Calu3 (cell line): ENCODE measurements at regions not wholly inside any gene's neighbourhood (a gene's known extent, or its start where the extent isn't known, plus 50 kb on each side); places are given as distances from the start of the nearest gene placed in this dataset.

ENCODE experiments used
- BruUV-seq: library from RNA; stranded (reverse); fragments of 400-500 nt; replicated peaks from 2 replicates; lab custom pipeline; 2021; lab: Mats Ljungman, UMichigan
- CTCF ChIA-PET: fragments of 300-600 bp; sonication (Branson Sonifier 250); formaldehyde crosslinking; loops from one replicate; lab custom pipeline; 2022; ENCODE audit warnings: antibody characterized with exemption; lab: Charles Lee
- DNase-seq: peaks from one replicate; pipeline ENCODE4 v3.0.0; 2022
- H3K27ac Mint-ChIP-seq: one replicate; pipeline ENCODE4 v1.8.0; 2022; ENCODE audit warnings: mixed read lengths; ENCODE audit not compliant: unreplicated experiment
- H3K27me3 Mint-ChIP-seq: one replicate; pipeline ENCODE4 v1.8.0; 2022; ENCODE audit warnings: mixed read lengths; ENCODE audit not compliant: unreplicated experiment
- H3K36me3 Mint-ChIP-seq: one replicate; pipeline ENCODE4 v1.8.0; 2022; ENCODE audit warnings: mild to moderate bottlenecking, moderate library complexity, mixed read lengths; ENCODE audit not compliant: insufficient read depth, unreplicated experiment
- H3K4me1 Mint-ChIP-seq: one replicate; pipeline ENCODE4 v1.8.0; 2022; ENCODE audit warnings: mild to moderate bottlenecking, low read depth, mixed read lengths; ENCODE audit not compliant: unreplicated experiment
- H3K4me3 Mint-ChIP-seq: one replicate; pipeline ENCODE4 v1.8.0; 2022; ENCODE audit warnings: mild to moderate bottlenecking, low read depth, moderate library complexity, mixed read lengths; ENCODE audit not compliant: unreplicated experiment
- H3K9me3 Mint-ChIP-seq: one replicate; pipeline ENCODE4 v1.8.0; 2022; ENCODE audit warnings: low read depth, mixed read lengths; ENCODE audit not compliant: unreplicated experiment
- CTCF ChIP-seq: fragments of 200-600 bp; IDR thresholded peaks from one replicate; pipeline ENCODE4 v1.8.0; 2022; ENCODE audit warnings: antibody characterized with exemption; ENCODE audit not compliant: unreplicated experiment
- intact Hi-C: fragments of 100-400 bp; cut with micrococcal nuclease; formaldehyde crosslinking; loops from one replicate; pipeline ENCODE4 v1.10.0; 2022; ENCODE audit not compliant: unreplicated experiment

GRCh38 chr16:76906552-76906951 is 284.4 kb upstream of the MON1B start:
- peaks cover 14% of the 10 kb centered on the region for H3K4me1 Mint-ChIP-seq
- H3K36me3 Mint-ChIP-seq, result no peaks in the 10 kb centered on the region
- TF ChIP-seq CTCF, result no peak
- no peak overlapping the region for H3K4me3 Mint-ChIP-seq
- intact Hi-C loops, result loop anchor here (5.0 kb wide), 1 partner anchor 66 kb away; no protein-coding TSS in a partner anchor
- BruUV-seq, result no TSS peak
- no peak for DNase-seq
- H3K27me3 Mint-ChIP-seq, result no peaks in the 10 kb centered on the region
- CTCF ChIA-PET, result no interaction called here
- H3K9me3 Mint-ChIP-seq, result no peaks in the 10 kb centered on the region
- no peak overlapping the region for H3K27ac Mint-ChIP-seq

DNA sequence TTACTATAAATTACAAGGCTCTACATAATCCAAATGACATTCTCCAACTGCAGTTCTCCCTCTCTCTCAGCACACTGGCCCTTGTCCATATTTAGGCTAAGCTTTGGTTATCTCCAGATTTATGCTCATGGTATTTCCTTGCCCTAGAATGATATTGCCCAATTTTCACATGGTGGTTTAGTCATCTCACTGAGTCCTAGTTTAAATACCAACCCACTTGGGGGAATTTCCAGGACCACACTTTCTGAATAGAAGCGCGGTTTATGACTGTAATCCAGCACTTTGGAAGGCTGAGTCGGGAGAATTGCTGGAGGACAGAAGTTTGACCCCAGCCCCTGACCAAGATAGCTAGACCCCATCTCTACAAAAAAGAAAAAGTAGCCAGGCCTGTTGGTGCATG is 280.1 kb upstream of the MON1B start:
- Mint-ChIP-seq H3K4me3 (no peak overlapping the region), H3K4me1 (peaks cover 8% of the 10 kb centered on the region), H3K27me3 (no peaks in the 10 kb centered on the region), H3K27ac (no peak overlapping the region), H3K9me3 (no peaks in the 10 kb centered on the region), H3K36me3 (no peaks in the 10 kb centered on the region)
- intact Hi-C loops, result no loop called here
- DNase-seq, result no peak
- CTCF ChIA-PET, result interaction anchor here (0.9 to 1.4 kb wide), 2 partner anchors 11 to 1068 kb away, joined by 3 to 8 read pairs; no protein-coding TSS in a partner anchor
- BruUV-seq, result no TSS peak
- no peak for TF ChIP-seq CTCF

GRCh38 chr16:76913046-76913445 is 277.9 kb upstream of the MON1B start:
- no TSS peak for BruUV-seq
- CTCF ChIA-PET, result no interaction called here
- no peaks in the 10 kb centered on the region for H3K27me3 Mint-ChIP-seq

GRCh38 chr16:76926042-76926441 is 264.9 kb upstream of the MON1B start:
- BruUV-seq, result no TSS peak
- H3K4me1 Mint-ChIP-seq, result no peaks in the 10 kb centered on the region
- DNase-seq, result no peak
- H3K9me3 Mint-ChIP-seq, result peaks cover 2% of the 10 kb centered on the region
- CTCF ChIA-PET, result interaction anchor here (0.6 kb wide), 1 partner anchor 656 kb away, joined by 5 read pairs; no protein-coding TSS in a partner anchor
- no peak overlapping the region for H3K27ac Mint-ChIP-seq
- no peaks in the 10 kb centered on the region for H3K36me3 Mint-ChIP-seq
- intact Hi-C loops, result no loop called here
- H3K27me3 Mint-ChIP-seq, result no peaks in the 10 kb centered on the region
- no peak overlapping the region for H3K4me3 Mint-ChIP-seq
- TF ChIP-seq CTCF, result no peak

More at GRCh38 chr16:76913046-76913445, 277.9 kb upstream of the MON1B start:
- intact Hi-C loops, result no loop called here
- no peak overlapping the region for H3K27ac Mint-ChIP-seq
- no peak for TF ChIP-seq CTCF
- peaks cover 8% of the 10 kb centered on the region for H3K4me1 Mint-ChIP-seq
- H3K4me3 Mint-ChIP-seq, result no peak overlapping the region
- no peak for DNase-seq
- no peaks in the 10 kb centered on the region for H3K36me3 Mint-ChIP-seq
- H3K9me3 Mint-ChIP-seq, result no peaks in the 10 kb centered on the region
